ENCODE measurements at regions not wholly inside any gene's neighbourhood (a gene's known extent, or its start where the extent isn't known, plus 50 kb on each side); places are given as distances from the start of the nearest gene placed in this dataset.

DNA sequence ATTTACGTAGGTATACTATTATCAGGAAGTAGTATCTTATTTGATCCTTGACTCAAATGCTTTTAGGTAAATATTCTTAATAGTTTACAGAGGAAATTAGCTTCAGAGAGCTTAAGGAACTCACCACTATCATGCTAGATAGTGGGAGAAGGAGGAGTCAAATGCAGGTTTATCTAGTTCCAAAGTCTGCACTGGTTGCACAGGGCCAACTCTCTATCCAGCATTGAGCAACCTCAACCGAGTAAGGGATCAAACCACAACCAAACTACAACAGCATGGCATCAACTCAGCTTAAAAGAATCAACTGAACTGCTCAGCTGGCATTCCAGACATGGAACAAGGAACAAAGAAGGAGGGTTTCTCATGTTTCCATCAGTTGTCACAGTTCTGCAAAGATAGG lies 306.0 kb downstream of the MAF start:
- POLR2A ChIA-PET: interaction anchor here (0.6 kb wide), 1 partner anchor 157 kb away, joined by 3 read pairs; no protein-coding TSS in a partner anchor
- no peak overlapping the region for H3K27ac Mint-ChIP-seq
- CTCF ChIA-PET: interaction anchor here (1.6 kb wide), 1 partner anchor 27 kb away, joined by 3 read pairs; no protein-coding TSS in a partner anchor

DNA sequence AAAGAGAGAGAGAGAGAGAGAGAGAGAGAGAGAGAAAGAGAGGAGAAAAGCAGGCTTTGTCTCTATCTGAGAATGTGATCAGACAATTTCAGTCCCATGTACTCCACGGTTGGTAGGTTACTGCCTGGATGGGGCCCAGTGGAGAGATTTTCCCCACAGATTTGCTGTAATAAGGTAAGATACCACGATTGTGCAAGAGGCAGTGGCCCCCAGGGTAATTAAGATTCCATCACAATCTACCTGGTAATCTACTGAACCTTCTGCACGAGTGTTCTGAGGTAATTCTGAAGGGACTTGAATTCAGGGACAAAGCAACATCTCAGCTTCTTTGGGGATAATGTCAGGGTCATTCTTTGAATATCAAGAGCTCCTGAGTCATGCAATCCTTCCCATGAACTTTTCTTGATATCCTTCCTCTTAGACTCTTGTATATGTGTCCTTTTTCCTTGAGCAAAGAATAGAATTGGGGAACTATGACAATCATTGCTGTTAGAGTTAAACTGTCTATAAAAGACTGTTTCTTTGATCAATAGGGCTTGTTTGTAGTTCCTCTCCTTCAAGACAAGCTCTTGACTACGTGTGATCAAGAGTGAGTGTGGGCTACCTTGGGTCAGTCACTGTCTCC lies 306.6 kb downstream of the MAF start:
- POLR2A ChIA-PET: no interaction called here

More for the DNA sequence above, 306.0 kb downstream of the MAF start:
- Mint-ChIP-seq H3K36me3 (ENCODE audit: low read depth) (no peaks in the 10 kb centered on the region), H3K4me3 (no peak overlapping the region), H3K27me3 (peaks cover 4% of the 10 kb centered on the region), H3K4me1 (peaks cover 13% of the 10 kb centered on the region), H3K9me3 (ENCODE audit: low read depth) (no peaks in the 10 kb centered on the region)
- DNase-seq: no peak
- ATAC-seq: no peak
- intact Hi-C loops (cut with DNase I, micrococcal nuclease): no loop called here

GRCh38 chr16:79288066-79288465 lies 312.5 kb downstream of the MAF start:
- peak; percentile 41 for ATAC-seq
- Mint-ChIP-seq H3K4me1 (peaks cover 40% of the 10 kb centered on the region), H3K4me3 (no peak overlapping the region), H3K27ac (no peak overlapping the region), H3K9me3 (ENCODE audit: low read depth) (no peaks in the 10 kb centered on the region), H3K36me3 (ENCODE audit: low read depth) (no peaks in the 10 kb centered on the region), H3K27me3 (peaks cover 14% of the 10 kb centered on the region)
- CTCF ChIA-PET: interaction anchor here (0.8 kb wide), 1 partner anchor 9 kb away, joined by 3 read pairs; no protein-coding TSS in a partner anchor
- intact Hi-C loops (cut with DNase I, micrococcal nuclease): loop anchor here (5.0 to 10.0 kb wide), 2 partner anchors 211 to 1297 kb away; no protein-coding TSS in a partner anchor
- POLR2A ChIA-PET: no interaction called here
- peak; percentile 28 for DNase-seq

More for the DNA sequence above, 306.6 kb downstream of the MAF start:
- Mint-ChIP-seq H3K4me1 (peaks cover 13% of the 10 kb centered on the region), H3K36me3 (ENCODE audit: low read depth) (no peaks in the 10 kb centered on the region), H3K4me3 (no peak overlapping the region), H3K27ac (no peak overlapping the region), H3K27me3 (peaks cover 10% of the 10 kb centered on the region), H3K9me3 (ENCODE audit: low read depth) (no peaks in the 10 kb centered on the region)
- CTCF ChIA-PET: interaction anchor here (1.6 kb wide), 1 partner anchor 26 kb away, joined by 3 read pairs; no protein-coding TSS in a partner anchor
- intact Hi-C loops (cut with DNase I, micrococcal nuclease): no loop called here
- no peak for ATAC-seq
- no peak for DNase-seq

DNA sequence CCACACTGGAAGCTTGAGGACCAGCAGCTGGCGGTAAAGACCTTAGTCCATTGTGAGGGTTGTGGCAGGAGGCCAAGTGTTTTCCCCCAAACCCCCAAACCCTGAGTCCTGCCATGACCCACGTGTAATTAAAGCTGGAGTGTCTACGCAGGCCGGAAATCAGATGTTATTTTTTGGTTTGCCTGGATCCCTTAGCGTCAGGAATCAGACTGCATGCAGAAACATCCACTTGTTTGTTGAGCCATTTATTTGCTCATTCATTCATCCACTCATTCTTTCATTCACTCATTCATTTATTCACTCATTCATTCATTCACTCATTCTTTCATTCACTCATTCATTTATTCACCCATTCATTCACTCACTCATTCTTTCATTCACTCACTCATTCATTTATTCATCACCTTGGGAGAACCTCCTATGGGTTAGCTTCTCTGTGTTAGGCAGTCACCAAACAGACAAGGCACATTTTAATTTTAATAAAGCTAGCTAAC lies 313.1 kb downstream of the MAF start:
- ATAC-seq: no peak
- no peaks in the 10 kb centered on the region for H3K36me3 Mint-ChIP-seq (ENCODE audit: low read depth)
- CTCF ChIA-PET: interaction anchor here (0.6 to 1.1 kb wide), 6 partner anchors 9 to 214 kb away, joined by 3 to 5 read pairs (median 3); no protein-coding TSS in a partner anchor
- H3K4me3 Mint-ChIP-seq: peak overlapping the region; percentile 34
- no peak for DNase-seq
- intact Hi-C loops (cut with DNase I, micrococcal nuclease): loop anchor here (1.0 to 10.0 kb wide), 4 partner anchors 18 to 1297 kb away; no protein-coding TSS in a partner anchor
- peaks cover 46% of the 10 kb centered on the region for H3K4me1 Mint-ChIP-seq
- peaks cover 14% of the 10 kb centered on the region for H3K27me3 Mint-ChIP-seq
- no peaks in the 10 kb centered on the region for H3K9me3 Mint-ChIP-seq (ENCODE audit: low read depth)
- POLR2A ChIA-PET: interaction anchor here (1.2 kb wide), 2 partner anchors 20 to 28 kb away, joined by 3 to 5 read pairs; no protein-coding TSS in a partner anchor
- H3K27ac Mint-ChIP-seq: peak overlapping the region; percentile 86

DNA sequence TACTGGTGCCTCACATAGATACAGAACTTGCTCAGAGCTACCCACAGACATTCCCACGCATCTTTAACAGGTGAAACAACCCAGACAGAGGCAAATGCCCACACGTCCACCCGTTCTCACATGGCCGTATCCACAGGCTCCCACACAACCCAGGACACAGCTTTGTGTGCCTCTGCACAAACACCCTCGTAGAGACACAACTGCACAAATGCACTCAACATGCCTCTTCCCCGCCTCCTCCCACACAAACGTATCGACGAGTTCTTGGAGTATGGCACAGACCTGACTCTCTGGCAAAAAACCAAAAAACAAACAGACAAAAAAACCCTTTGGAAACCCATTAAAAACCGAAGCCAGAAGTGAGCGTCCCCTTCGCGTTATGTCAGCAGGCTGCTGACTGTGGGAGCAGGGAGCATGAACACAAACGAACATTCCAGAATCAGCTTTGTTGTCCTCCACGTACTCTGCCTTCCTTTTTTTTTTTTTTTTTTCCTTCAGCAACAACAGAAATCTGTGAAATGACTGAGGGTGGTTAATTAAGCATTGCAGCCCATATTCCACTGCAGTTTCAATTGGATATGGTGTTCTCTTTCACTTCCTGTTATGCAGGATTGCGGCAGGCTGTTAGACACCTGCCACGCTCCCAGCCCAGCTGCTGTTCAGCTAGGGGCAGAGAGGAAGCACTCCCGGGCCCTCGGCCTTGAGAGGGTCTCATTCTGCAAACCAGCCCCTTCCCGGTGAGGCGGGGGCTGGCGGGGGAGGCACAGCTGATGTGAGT lies 313.7 kb downstream of the MAF start:
- H3K36me3 Mint-ChIP-seq (ENCODE audit: low read depth): no peaks in the 10 kb centered on the region
- no peaks in the 10 kb centered on the region for H3K9me3 Mint-ChIP-seq (ENCODE audit: low read depth)
- H3K27ac Mint-ChIP-seq: peak overlapping the region; percentile 86
- intact Hi-C loops (cut with DNase I, micrococcal nuclease): loop anchor here (1.0 to 10.0 kb wide), 4 partner anchors 18 to 1298 kb away; no protein-coding TSS in a partner anchor
- CTCF ChIA-PET: interaction anchor here (0.6 to 1.1 kb wide), 7 partner anchors 17 to 315 kb away, joined by 3 to 5 read pairs (median 3); no protein-coding TSS in a partner anchor
- peaks cover 12% of the 10 kb centered on the region for H3K27me3 Mint-ChIP-seq
- DNase-seq (peak; percentile 63), ATAC-seq (peak; percentile 70)
- H3K4me1 Mint-ChIP-seq: peaks cover 52% of the 10 kb centered on the region
- H3K4me3 Mint-ChIP-seq: peak overlapping the region; percentile 34
- POLR2A ChIA-PET: interaction anchor here (1.1 to 1.7 kb wide), 4 partner anchors 15 to 29 kb away, joined by 3 to 5 read pairs (median 4); no protein-coding TSS in a partner anchor

DNA sequence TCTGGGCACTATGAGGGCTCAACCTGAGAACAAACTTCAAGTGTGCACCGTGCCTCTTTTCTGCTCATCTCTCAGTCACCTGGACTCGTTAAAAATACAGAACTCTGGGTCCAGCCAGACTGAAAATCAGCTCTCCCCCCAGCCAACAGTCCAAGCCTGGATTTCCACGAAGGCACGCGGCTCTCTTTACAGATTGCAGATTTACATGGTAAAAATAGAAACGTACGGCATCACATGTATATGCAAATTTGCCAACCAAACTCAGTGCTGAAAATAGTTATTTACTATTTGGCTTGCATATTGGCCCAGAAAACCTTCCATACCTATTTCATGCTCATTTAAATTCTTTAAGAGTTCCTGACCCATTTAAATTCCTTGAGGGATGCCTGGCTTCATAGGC lies 315.8 kb downstream of the MAF start:
- H3K27ac Mint-ChIP-seq: no peak overlapping the region
- peaks cover 69% of the 10 kb centered on the region for H3K4me1 Mint-ChIP-seq
- intact Hi-C loops (cut with DNase I, micrococcal nuclease): loop anchor here (5.0 to 10.0 kb wide), 3 partner anchors 207 to 1300 kb away; partner anchors contain the start of gene MAF (in 1 of the 2)
- POLR2A ChIA-PET: no interaction called here
- H3K27me3 Mint-ChIP-seq: peaks cover 13% of the 10 kb centered on the region
- CTCF ChIA-PET: interaction anchor here (1.9 kb wide), 1 partner anchor 14 kb away, joined by 6 read pairs; no protein-coding TSS in a partner anchor
- ATAC-seq: no peak
- no peaks in the 10 kb centered on the region for H3K36me3 Mint-ChIP-seq (ENCODE audit: low read depth)
- no peak for DNase-seq
- no peak overlapping the region for H3K4me3 Mint-ChIP-seq
- H3K9me3 Mint-ChIP-seq (ENCODE audit: low read depth): no peaks in the 10 kb centered on the region

DNA sequence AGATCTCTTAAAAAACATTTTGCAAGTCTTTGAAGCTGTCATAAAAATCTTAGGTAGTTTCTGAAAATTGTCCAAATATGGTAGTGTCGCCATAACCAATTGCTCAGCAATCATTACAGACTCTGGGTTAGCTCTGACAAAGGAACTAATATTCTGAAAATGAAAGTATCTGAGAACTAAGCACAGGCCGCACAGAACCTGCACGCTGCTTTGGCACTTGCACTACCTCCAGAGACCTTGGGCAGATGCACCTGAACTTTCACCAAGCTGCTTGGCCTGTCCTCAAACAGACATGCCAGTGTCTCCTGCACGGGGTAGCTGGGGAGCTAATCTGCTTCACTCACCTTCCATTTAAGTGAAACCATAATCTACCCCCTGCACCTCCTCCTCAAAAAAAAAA lies 317.0 kb downstream of the MAF start:
- Mint-ChIP-seq H3K9me3 (ENCODE audit: low read depth) (no peaks in the 10 kb centered on the region), H3K4me3 (no peak overlapping the region), H3K27me3 (peaks cover 12% of the 10 kb centered on the region), H3K27ac (peak overlapping the region; percentile 73), H3K4me1 (peaks cover 81% of the 10 kb centered on the region), H3K36me3 (ENCODE audit: low read depth) (no peaks in the 10 kb centered on the region)
- peak; percentile 27 for ATAC-seq
- intact Hi-C loops (cut with DNase I, micrococcal nuclease): loop anchor here (1.0 to 10.0 kb wide), 4 partner anchors 14 to 1301 kb away; partner anchors contain the start of gene MAF (in 1 of the 2)
- DNase-seq: peak; percentile 50
- ChIA-PET CTCF (interaction anchor here (0.7 to 1.9 kb wide), 6 partner anchors 11 to 513 kb away, joined by 3 to 7 read pairs (median 4); no protein-coding TSS in a partner anchor), POLR2A (interaction anchor here (0.6 to 2.2 kb wide), 2 partner anchors 13 to 14 kb away, joined by 4 to 7 read pairs; no protein-coding TSS in a partner anchor)

DNA sequence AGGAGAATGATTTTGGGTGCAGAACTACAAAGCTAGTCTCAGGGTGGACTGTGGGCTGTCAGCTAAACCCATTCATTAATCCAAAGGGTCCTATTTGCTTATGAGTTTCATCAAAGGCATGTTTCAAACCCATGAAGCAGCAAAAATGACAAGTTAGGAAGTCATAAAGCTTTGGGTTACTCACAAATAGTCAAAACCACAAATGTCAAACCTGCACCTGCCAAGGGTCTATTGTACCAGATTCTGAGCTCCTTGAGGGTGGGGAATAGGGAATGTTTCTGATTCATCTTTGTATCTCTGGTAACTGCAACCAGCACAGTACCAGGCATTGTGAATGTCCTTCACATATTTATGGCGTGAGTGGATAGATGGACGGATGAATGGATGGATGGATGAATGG lies 317.7 kb downstream of the MAF start:
- CTCF ChIA-PET: interaction anchor here (0.7 to 1.9 kb wide), 5 partner anchors 11 to 207 kb away, joined by 3 to 7 read pairs (median 6); no protein-coding TSS in a partner anchor
- POLR2A ChIA-PET: interaction anchor here (0.6 to 2.2 kb wide), 2 partner anchors 13 to 206 kb away, joined by 4 to 7 read pairs; no protein-coding TSS in a partner anchor
- no peaks in the 10 kb centered on the region for H3K9me3 Mint-ChIP-seq (ENCODE audit: low read depth)
- DNase-seq (no peak), ATAC-seq (peak; percentile 20)
- H3K4me1 Mint-ChIP-seq: peaks cover 84% of the 10 kb centered on the region
- no peak overlapping the region for H3K4me3 Mint-ChIP-seq
- no peaks in the 10 kb centered on the region for H3K36me3 Mint-ChIP-seq (ENCODE audit: low read depth)
- H3K27me3 Mint-ChIP-seq: peaks cover 12% of the 10 kb centered on the region
- peak overlapping the region; percentile 73 for H3K27ac Mint-ChIP-seq
- intact Hi-C loops (cut with DNase I, micrococcal nuclease): loop anchor here (1.0 to 10.0 kb wide), 4 partner anchors 14 to 1302 kb away; partner anchors contain the start of gene MAF (in 1 of the 2)

DNA sequence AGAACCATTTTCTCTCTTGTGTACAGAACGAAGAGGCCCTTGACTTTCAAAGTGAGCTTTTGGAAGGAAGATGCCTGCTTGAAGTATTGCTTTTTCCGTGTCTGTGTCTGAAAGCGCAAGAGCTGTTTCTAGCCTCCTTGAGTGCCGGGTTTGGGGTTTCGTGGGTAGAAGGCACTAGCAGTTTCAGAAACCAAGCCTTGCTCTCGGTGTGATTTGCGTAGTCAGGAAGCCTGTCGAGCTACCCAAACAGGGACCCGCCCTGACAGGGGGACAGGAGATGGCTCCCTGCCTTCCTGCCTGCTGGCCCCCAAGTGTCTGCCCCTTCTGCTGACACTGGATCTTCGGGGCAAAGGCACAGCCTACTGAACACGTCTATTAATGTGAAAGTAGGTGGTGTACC lies 322.0 kb downstream of the MAF start:
- ATAC-seq (peak; percentile 80), DNase-seq (peak; percentile 78)
- intact Hi-C loops (cut with DNase I, micrococcal nuclease): loop anchor here in 1 of 2 experiments (1.0 kb wide), 1 partner anchor 9 kb away; no protein-coding TSS in a partner anchor
- peaks cover 60% of the 10 kb centered on the region for H3K4me1 Mint-ChIP-seq
- ChIA-PET CTCF (interaction anchor here (0.6 to 2.1 kb wide), 4 partner anchors 9 to 324 kb away, joined by 3 to 7 read pairs (median 4); no protein-coding TSS in a partner anchor), POLR2A (interaction anchor here (0.7 to 1.6 kb wide), 4 partner anchors 9 to 202 kb away, joined by 3 to 9 read pairs (median 4); no protein-coding TSS in a partner anchor)
- H3K27ac Mint-ChIP-seq: peak overlapping the region; percentile 80
- H3K36me3 Mint-ChIP-seq (ENCODE audit: low read depth): no peaks in the 10 kb centered on the region
- peaks cover 25% of the 10 kb centered on the region for H3K27me3 Mint-ChIP-seq
- H3K9me3 Mint-ChIP-seq (ENCODE audit: low read depth): no peaks in the 10 kb centered on the region
- H3K4me3 Mint-ChIP-seq: peak overlapping the region; percentile 41

- ATAC-seq (no peak), DNase-seq (no peak)
- ChIA-PET POLR2A (no interaction called here), CTCF (no interaction called here)
- Mint-ChIP-seq H3K27ac (no peak overlapping the region), H3K27me3 (peaks cover 35% of the 10 kb centered on the region), H3K36me3 (ENCODE audit: low read depth) (no peaks in the 10 kb centered on the region), H3K4me1 (peaks cover 60% of the 10 kb centered on the region), H3K4me3 (no peak overlapping the region), H3K9me3 (ENCODE audit: low read depth) (no peaks in the 10 kb centered on the region)
- intact Hi-C loops (cut with DNase I, micrococcal nuclease): no loop called here
Measured at GRCh38 chr16:79276501-79276900, 324.0 kb downstream of the MAF start.

All from activated CD4-positive, alpha-beta T cell treated with anti-CD3 and anti-CD28 coated beads for 36 hours (primary cell).